ENCODE measurements at regions not wholly inside any gene's neighbourhood (a gene's known extent, or its start where the extent isn't known, plus 50 kb on each side); places are given as distances from the start of the nearest gene placed in this dataset.

DNA sequence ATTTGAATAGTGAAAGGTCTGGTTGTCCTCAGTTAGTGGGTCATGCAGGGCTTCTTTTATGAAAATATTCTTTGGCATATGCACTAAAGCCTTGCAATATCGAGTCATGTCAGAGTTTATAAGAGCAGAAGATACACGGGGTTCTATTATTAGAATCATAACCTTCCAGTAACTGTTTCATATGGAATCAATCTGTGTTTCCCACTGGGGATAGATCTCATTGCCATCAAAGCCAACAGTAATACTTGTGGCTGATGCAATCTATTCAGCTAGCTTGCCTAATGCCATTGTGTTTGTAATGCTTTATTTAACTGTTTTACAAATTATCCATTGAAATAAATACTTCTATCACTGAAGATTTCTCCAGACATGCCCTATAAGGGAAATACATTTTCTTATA, 746.9 kb upstream of the PCDH9 start:
- TF ChIP-seq, protein P1, sequence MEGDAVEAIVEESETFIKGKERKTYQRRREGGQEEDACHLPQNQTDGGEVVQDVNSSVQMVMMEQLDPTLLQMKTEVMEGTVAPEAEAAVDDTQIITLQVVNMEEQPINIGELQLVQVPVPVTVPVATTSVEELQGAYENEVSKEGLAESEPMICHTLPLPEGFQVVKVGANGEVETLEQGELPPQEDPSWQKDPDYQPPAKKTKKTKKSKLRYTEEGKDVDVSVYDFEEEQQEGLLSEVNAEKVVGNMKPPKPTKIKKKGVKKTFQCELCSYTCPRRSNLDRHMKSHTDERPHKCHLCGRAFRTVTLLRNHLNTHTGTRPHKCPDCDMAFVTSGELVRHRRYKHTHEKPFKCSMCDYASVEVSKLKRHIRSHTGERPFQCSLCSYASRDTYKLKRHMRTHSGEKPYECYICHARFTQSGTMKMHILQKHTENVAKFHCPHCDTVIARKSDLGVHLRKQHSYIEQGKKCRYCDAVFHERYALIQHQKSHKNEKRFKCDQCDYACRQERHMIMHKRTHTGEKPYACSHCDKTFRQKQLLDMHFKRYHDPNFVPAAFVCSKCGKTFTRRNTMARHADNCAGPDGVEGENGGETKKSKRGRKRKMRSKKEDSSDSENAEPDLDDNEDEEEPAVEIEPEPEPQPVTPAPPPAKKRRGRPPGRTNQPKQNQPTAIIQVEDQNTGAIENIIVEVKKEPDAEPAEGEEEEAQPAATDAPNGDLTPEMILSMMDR (IDR thresholded peaks at IDR 0.05; ENCODE audit: low read depth, low read length, poor library complexity, severe bottlenecking): no peak
- no peak for TF ChIP-seq EZH2phosphoT487 (IDR thresholded peaks at IDR 0.05; ENCODE audit: borderline replicate concordance, low read length)

Measured in DOHH2 (cell line).